Lower lobe of right lung (tissue), 2 donors: ENCODE measurements at regions not wholly inside any gene's neighbourhood (a gene's known extent, or its start where the extent isn't known, plus 50 kb on each side); places are given as distances from the start of the nearest gene placed in this dataset.

ENCODE experiments used
- ATAC-seq, 2 donors: fragments of 200-7000 bp; cut with Tn5 transposase; one replicate each; pipeline ENCODE4 v1.9.1; 2020 to 2022; ENCODE audit warnings: mild to moderate bottlenecking in 2 of 2, moderate library complexity in 2 of 2
- DNase-seq: peaks from one replicate; pipeline ENCODE4 v3.0.0-alpha.2; 2020
- H3K27ac ChIP-seq: fragments of 200-600 bp; one replicate; pipeline ENCODE4 v1.8.0; 2022
- H3K27me3 ChIP-seq: fragments of 200-600 bp; one replicate; pipeline ENCODE4 v1.8.0; 2022; ENCODE audit warnings: low read depth
- H3K36me3 ChIP-seq: fragments of 200-600 bp; one replicate; pipeline ENCODE4 v1.8.0; 2022; ENCODE audit warnings: mild to moderate bottlenecking
- H3K4me1 ChIP-seq: fragments of 200-600 bp; one replicate; pipeline ENCODE4 v1.8.0; 2022
- H3K4me3 ChIP-seq: fragments of 200-600 bp; one replicate; pipeline ENCODE4 v1.8.0; 2022; ENCODE audit warnings: mild to moderate bottlenecking
- H3K9me3 ChIP-seq: fragments of 200-600 bp; one replicate; pipeline ENCODE4 v1.8.0; 2022
- CTCF ChIP-seq: fragments of 200-600 bp; IDR thresholded peaks from one replicate; pipeline ENCODE4 v1.8.0; 2022; ENCODE audit warnings: antibody characterized with exemption, mild to moderate bottlenecking
- intact Hi-C: fragments of 100-400 bp; cut with DNase I; formaldehyde crosslinking; loops from one replicate; pipeline ENCODE4 v1.11.0; 2022
- donor health status: DM: no; HTN: yes; CAD: no; lungs with severe emphysema.

- no peak overlapping the region for H3K27ac ChIP-seq
- DNase-seq (no peak), ATAC-seq (peak in 1 of 2 donors; percentile 31)
- no peak overlapping the region for H3K4me3 ChIP-seq
- no peaks in the 10 kb centered on the region for H3K9me3 ChIP-seq
- no peaks in the 10 kb centered on the region for H3K36me3 ChIP-seq
- no peaks in the 10 kb centered on the region for H3K4me1 ChIP-seq
- TF ChIP-seq CTCF = no peak
- intact Hi-C loops = no loop called here
- no peaks in the 10 kb centered on the region for H3K27me3 ChIP-seq
Measured at GRCh38 chr4:59969909-59970308, 1230.2 kb upstream of the ADGRL3 start.

DNA sequence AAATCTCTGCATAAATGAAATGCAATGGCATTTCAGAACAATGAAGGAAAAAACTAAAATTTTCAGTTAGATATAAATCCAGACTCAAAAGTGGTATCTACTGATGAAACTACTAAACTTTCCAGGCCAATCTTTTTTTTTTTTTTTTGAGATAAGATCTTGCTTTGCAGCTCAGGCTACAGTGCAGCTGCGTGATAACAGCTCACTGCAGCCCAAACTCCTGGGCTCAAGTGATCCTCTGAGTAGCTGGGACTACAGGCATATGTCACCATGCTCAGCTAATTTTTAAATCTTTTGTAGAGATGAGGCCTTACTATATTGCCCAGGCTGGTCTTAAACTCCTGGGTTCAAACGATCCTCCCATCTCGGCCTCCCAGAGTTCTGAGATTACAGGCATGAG is 1228.2 kb upstream of the ADGRL3 start:
- H3K27me3 ChIP-seq = no peaks in the 10 kb centered on the region
- H3K27ac ChIP-seq = no peak overlapping the region
- no peak for DNase-seq
- H3K4me3 ChIP-seq = no peak overlapping the region
- no peaks in the 10 kb centered on the region for H3K4me1 ChIP-seq
- intact Hi-C loops = no loop called here
- H3K36me3 ChIP-seq = no peaks in the 10 kb centered on the region
- no peak for ATAC-seq
- TF ChIP-seq CTCF = no peak
- no peaks in the 10 kb centered on the region for H3K9me3 ChIP-seq

GRCh38 chr4:59973492-59973891 is 1226.6 kb upstream of the ADGRL3 start:
- no peaks in the 10 kb centered on the region for H3K4me1 ChIP-seq
- H3K9me3 ChIP-seq = no peaks in the 10 kb centered on the region
- no peak overlapping the region for H3K27ac ChIP-seq
- no peaks in the 10 kb centered on the region for H3K27me3 ChIP-seq
- ATAC-seq = no peak
- no peak for DNase-seq
- no peaks in the 10 kb centered on the region for H3K36me3 ChIP-seq
- intact Hi-C loops = no loop called here
- no peak for TF ChIP-seq CTCF
- no peak overlapping the region for H3K4me3 ChIP-seq

- Histone ChIP-seq H3K9me3 (no peaks in the 10 kb centered on the region), H3K4me3 (no peak overlapping the region), H3K27ac (no peak overlapping the region), H3K36me3 (no peaks in the 10 kb centered on the region), H3K27me3 (no peaks in the 10 kb centered on the region), H3K4me1 (no peaks in the 10 kb centered on the region)
- intact Hi-C loops = no loop called here
- peak; percentile 53 to 87 for ATAC-seq
- no peak for TF ChIP-seq CTCF
- DNase-seq = no peak
Measured at GRCh38 chr4:59979061-59979460, 1221.1 kb upstream of the ADGRL3 start.

DNA sequence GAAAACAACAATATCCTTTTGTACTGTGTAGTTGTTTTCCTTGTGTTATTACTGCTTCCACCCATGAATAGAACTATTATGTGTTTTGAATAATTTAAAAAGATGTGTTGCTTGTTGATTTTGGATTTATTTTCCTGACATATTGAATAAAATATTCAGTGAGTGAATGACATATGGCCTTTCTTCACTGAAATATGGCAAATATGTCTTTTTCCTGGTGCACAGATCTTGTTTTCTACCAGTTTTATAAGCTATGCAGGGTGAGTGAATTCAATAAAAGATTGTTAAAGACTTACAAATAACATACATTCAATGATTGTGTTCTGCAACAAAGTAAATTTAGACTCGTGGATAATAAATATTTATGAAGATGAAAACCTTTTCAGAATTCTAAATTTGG is 1216.3 kb upstream of the ADGRL3 start:
- Histone ChIP-seq H3K36me3 (no peaks in the 10 kb centered on the region), H3K4me1 (no peaks in the 10 kb centered on the region), H3K27me3 (no peaks in the 10 kb centered on the region), H3K27ac (no peak overlapping the region), H3K4me3 (no peak overlapping the region), H3K9me3 (no peaks in the 10 kb centered on the region)
- DNase-seq (no peak), ATAC-seq (no peak)
- TF ChIP-seq CTCF = no peak
- intact Hi-C loops = no loop called here

GRCh38 chr4:59987289-59987688 is 1212.8 kb upstream of the ADGRL3 start:
- no peak overlapping the region for H3K4me3 ChIP-seq
- TF ChIP-seq CTCF = no peak
- intact Hi-C loops = no loop called here
- no peaks in the 10 kb centered on the region for H3K27me3 ChIP-seq
- no peak for ATAC-seq
- no peak for DNase-seq
- no peaks in the 10 kb centered on the region for H3K4me1 ChIP-seq
- no peak overlapping the region for H3K27ac ChIP-seq
- H3K36me3 ChIP-seq = no peaks in the 10 kb centered on the region
- H3K9me3 ChIP-seq = no peaks in the 10 kb centered on the region
